Parathyroid adenoma (tissue), 2 donors: ENCODE measurements at regions not wholly inside any gene's neighbourhood (a gene's known extent, or its start where the extent isn't known, plus 50 kb on each side); places are given as distances from the start of the nearest gene placed in this dataset.

Experiments used
- H2AFZ ChIP-seq: fragments of 300-600 bp; sonication (generic); one replicate; pipeline ENCODE4 v1.7.0; 2017; ENCODE audit warnings: antibody characterized with exemption, mild to moderate bottlenecking
- H3K27ac ChIP-seq: fragments of 300-600 bp; sonication (generic); one replicate; pipeline ENCODE4 v1.7.0; 2017
- H3K27me3 ChIP-seq: fragments of 300-600 bp; sonication (generic); one replicate; pipeline ENCODE4 v1.7.0; 2017; ENCODE audit warnings: low read length; ENCODE audit not compliant: control insufficient read depth, insufficient read depth
- H3K36me3 ChIP-seq: fragments of 300-600 bp; sonication (generic); one replicate; pipeline ENCODE4 v1.7.0; 2017; ENCODE audit warnings: low read length; ENCODE audit not compliant: control insufficient read depth, insufficient read depth
- H3K4me1 ChIP-seq: fragments of 300-600 bp; sonication (generic); one replicate; pipeline ENCODE4 v1.7.0; 2017; ENCODE audit warnings: control low read depth
- H3K4me2 ChIP-seq: fragments of 300-600 bp; sonication (generic); one replicate; pipeline ENCODE4 v1.7.0; 2017; ENCODE audit warnings: low read length
- H3K4me3 ChIP-seq: fragments of 300-600 bp; sonication (generic); one replicate; pipeline ENCODE4 v1.7.0; 2017; ENCODE audit warnings: low read depth, low read length
- H3K79me2 ChIP-seq: fragments of 300-600 bp; sonication (generic); one replicate; pipeline ENCODE4 v1.7.0; 2017; ENCODE audit warnings: control low read depth
- H3K9ac ChIP-seq: fragments of 300-600 bp; sonication (generic); one replicate; pipeline ENCODE4 v1.7.0; 2017; ENCODE audit warnings: mild to moderate bottlenecking
- H3K9me3 ChIP-seq: fragments of 300-600 bp; sonication (generic); one replicate; pipeline ENCODE4 v1.7.0; 2017; ENCODE audit warnings: low read length; ENCODE audit not compliant: control insufficient read depth
- CTCF ChIP-seq: fragments of 300-600 bp; sonication (generic); IDR thresholded peaks from one replicate; pipeline ENCODE4 v1.7.0; 2017; ENCODE audit warnings: antibody characterized with exemption, mild to moderate bottlenecking
- donor health status: primary hyperparathyroidism.

GRCh38 chr12:59046763-59047534, 126.6 kb upstream of the LRIG3 start:
- Histone ChIP-seq H3K9me3 (no peaks in the 10 kb centered on the region), H3K79me2 (no peaks in the 10 kb centered on the region)

DNA sequence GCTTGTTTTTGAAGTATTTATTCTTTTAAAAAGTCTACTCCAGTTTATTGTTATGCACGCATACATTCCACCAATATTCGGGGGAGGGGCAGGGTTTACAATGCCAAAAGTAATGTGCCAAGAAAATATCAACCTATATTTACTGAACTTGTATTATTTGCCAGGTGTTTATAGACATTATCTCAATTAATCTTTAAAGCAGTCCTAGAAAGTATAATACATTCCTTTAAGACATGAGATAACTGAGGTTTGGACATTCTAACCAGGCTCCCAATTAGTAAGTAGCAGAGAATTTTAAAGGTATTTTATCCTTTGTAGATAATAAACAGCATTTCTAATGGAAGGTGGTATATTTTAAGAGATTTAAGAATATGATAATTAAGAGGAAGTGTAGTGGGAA, 124.5 kb upstream of the LRIG3 start:
- no peak overlapping the region for H2AFZ ChIP-seq
- H3K27me3 ChIP-seq, result no peaks in the 10 kb centered on the region
- H3K4me1 ChIP-seq, result no peaks in the 10 kb centered on the region
- no peak overlapping the region for H3K4me2 ChIP-seq
- H3K4me3 ChIP-seq, result no peak overlapping the region
- H3K27ac ChIP-seq, result no peak overlapping the region
- no peaks in the 10 kb centered on the region for H3K79me2 ChIP-seq
- H3K9me3 ChIP-seq, result no peaks in the 10 kb centered on the region
- no peak for TF ChIP-seq CTCF
- H3K36me3 ChIP-seq, result no peaks in the 10 kb centered on the region
- no peak overlapping the region for H3K9ac ChIP-seq

More at GRCh38 chr12:59046763-59047534, 126.6 kb upstream of the LRIG3 start:
- H3K4me3 ChIP-seq, result no peak overlapping the region
- no peaks in the 10 kb centered on the region for H3K27me3 ChIP-seq
- TF ChIP-seq CTCF, result no peak
- H3K4me2 ChIP-seq, result no peak overlapping the region
- no peak overlapping the region for H3K9ac ChIP-seq
- no peaks in the 10 kb centered on the region for H3K36me3 ChIP-seq
- no peak overlapping the region for H3K27ac ChIP-seq
- no peak overlapping the region for H2AFZ ChIP-seq
- no peaks in the 10 kb centered on the region for H3K4me1 ChIP-seq

DNA sequence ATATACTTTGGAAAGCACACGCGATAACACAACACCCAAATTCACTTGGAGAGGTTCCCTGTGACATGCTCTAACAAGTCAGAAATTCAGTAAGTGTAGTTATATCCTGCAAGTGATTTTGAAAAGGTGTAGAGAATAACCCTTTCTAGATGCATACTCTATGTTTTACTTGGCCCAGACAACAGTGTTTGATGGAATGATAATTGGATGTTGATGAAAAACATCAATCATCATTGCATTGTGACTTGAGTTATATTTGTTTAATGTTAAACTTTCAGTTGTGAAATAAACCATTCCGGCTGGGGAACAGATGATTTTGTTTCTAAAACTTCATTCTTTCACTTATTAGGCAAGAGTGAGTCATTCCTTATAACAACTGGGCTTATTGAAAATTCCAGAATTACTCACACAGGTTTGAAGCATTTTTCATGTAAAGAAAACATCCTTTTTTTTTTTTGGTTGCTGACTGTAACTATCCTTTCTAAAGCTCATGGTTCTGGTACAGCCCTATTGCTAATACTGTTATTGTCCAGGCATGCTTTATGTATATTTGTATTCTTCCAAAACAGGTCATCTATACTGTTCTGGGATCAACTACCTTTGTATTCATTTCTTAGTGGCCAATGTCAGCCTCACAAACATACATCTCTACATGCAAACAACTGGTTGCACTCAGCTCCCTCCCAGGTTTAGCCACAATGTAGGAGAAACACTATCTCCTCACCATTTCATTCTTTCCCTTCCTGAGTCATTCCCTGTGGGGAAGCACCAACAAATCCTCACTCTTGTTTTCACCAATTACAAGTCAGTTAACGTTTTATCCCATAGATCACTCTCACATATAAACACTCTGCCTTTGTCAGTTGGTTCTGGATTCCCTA, 121.2 kb upstream of the LRIG3 start:
- no peak for TF ChIP-seq CTCF
- Histone ChIP-seq H2AFZ (no peak overlapping the region), H3K36me3 (no peaks in the 10 kb centered on the region), H3K27ac (no peak overlapping the region), H3K4me3 (no peak overlapping the region), H3K9me3 (no peaks in the 10 kb centered on the region), H3K79me2 (no peaks in the 10 kb centered on the region), H3K27me3 (no peaks in the 10 kb centered on the region), H3K4me2 (no peak overlapping the region), H3K4me1 (no peaks in the 10 kb centered on the region), H3K9ac (no peak overlapping the region)

DNA sequence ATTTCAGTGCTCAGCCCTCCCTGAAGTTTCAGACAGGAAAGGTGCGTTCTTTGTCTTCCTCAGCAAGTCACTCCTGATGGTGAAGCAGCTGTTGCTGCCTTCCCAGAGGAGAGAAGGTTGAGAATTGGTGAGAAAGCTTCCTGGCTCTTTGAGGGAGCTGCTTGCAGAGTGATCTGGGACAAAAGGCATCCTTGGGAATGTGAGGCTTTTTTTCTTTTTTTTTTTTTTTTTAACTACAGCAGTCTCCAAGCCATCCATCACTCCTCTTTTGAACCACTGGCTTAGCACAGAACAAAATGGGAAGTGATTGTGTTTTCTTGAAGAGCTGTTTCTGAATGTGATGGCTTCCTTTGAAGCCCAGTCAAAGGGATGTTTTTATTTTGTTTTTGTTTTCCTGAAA, 120.4 kb upstream of the LRIG3 start:
- no peaks in the 10 kb centered on the region for H3K9me3 ChIP-seq
- H3K4me1 ChIP-seq, result no peaks in the 10 kb centered on the region
- H2AFZ ChIP-seq, result no peak overlapping the region
- no peak overlapping the region for H3K4me2 ChIP-seq
- no peak for TF ChIP-seq CTCF
- H3K36me3 ChIP-seq, result no peaks in the 10 kb centered on the region
- no peaks in the 10 kb centered on the region for H3K27me3 ChIP-seq
- no peak overlapping the region for H3K27ac ChIP-seq
- H3K79me2 ChIP-seq, result no peaks in the 10 kb centered on the region
- H3K9ac ChIP-seq, result no peak overlapping the region
- H3K4me3 ChIP-seq, result no peak overlapping the region
